ENCODE measurements at regions not wholly inside any gene's neighbourhood (a gene's known extent, or its start where the extent isn't known, plus 50 kb on each side); places are given as distances from the start of the nearest gene placed in this dataset.

DNA sequence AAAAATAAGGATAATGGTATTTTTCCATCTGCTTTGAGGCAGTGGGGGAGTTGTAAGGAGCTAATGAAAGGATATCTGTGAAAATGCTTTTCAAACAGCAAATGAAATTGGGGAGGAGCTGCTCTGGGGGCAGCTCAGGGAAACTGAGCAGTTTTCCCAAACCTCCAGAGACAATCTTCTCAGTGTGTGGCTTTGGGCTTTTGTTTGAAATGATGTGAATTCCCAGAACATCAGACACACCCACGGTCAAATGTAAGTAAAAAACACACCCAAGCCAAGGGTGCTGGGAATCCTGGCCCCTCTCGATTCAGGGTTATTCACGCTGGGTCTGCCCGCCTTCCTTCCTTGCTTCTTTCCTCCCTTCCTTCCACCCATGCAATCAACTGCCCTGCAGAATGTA lies 512.6 kb downstream of the BNC2 start:
- intact Hi-C loops (cut with micrococcal nuclease): no loop called here
- no peak for DNase-seq (ENCODE audit: unreplicated experiment)
- Mint-ChIP-seq H3K4me1 (ENCODE audit: insufficient read depth, unreplicated experiment) (no peaks in the 10 kb centered on the region), H3K36me3 (ENCODE audit: insufficient read depth, unreplicated experiment) (no peaks in the 10 kb centered on the region), H3K27ac (ENCODE audit: low read depth, unreplicated experiment) (no peak overlapping the region), H3K27me3 (ENCODE audit: insufficient read depth, unreplicated experiment) (no peaks in the 10 kb centered on the region), H3K9me3 (ENCODE audit: unreplicated experiment) (peaks cover 7% of the 10 kb centered on the region), H3K4me3 (ENCODE audit: unreplicated experiment) (no peak overlapping the region)
- POLR2A ChIA-PET: no interaction called here
- TF ChIP-seq, protein P1, sequence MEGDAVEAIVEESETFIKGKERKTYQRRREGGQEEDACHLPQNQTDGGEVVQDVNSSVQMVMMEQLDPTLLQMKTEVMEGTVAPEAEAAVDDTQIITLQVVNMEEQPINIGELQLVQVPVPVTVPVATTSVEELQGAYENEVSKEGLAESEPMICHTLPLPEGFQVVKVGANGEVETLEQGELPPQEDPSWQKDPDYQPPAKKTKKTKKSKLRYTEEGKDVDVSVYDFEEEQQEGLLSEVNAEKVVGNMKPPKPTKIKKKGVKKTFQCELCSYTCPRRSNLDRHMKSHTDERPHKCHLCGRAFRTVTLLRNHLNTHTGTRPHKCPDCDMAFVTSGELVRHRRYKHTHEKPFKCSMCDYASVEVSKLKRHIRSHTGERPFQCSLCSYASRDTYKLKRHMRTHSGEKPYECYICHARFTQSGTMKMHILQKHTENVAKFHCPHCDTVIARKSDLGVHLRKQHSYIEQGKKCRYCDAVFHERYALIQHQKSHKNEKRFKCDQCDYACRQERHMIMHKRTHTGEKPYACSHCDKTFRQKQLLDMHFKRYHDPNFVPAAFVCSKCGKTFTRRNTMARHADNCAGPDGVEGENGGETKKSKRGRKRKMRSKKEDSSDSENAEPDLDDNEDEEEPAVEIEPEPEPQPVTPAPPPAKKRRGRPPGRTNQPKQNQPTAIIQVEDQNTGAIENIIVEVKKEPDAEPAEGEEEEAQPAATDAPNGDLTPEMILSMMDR (IDR thresholded peaks at IDR 0.05; ENCODE audit: unreplicated experiment): no peak
- CTCF ChIA-PET: interaction anchor here (0.6 kb wide), 1 partner anchor 13 kb away, joined by 3 read pairs; no protein-coding TSS in a partner anchor
- BruUV-seq (replicated peaks): no TSS peak

DNA sequence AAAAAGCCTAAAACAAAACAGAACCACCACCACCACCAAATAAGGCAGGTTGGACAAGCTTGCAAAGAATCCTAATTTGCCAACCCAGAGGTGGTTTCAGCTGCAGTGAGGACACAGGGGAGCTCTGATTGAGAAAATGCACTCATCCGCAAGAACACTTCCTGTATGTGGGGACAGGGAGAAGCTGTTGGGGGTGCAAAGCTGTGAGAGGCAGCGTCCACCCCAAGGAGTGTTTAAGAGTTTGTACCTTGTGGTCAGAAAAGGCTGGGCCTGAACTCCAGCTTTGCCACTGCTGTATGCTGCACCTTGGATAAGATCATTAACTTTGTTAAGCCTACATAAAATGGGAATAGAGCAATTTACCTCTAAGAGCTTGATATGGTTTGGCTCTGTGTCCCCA lies 511.7 kb downstream of the BNC2 start:
- BruUV-seq (replicated peaks): no TSS peak
- Mint-ChIP-seq H3K27me3 (ENCODE audit: insufficient read depth, unreplicated experiment) (no peaks in the 10 kb centered on the region), H3K4me1 (ENCODE audit: insufficient read depth, unreplicated experiment) (no peaks in the 10 kb centered on the region), H3K4me3 (ENCODE audit: unreplicated experiment) (no peak overlapping the region), H3K27ac (ENCODE audit: low read depth, unreplicated experiment) (no peak overlapping the region), H3K9me3 (ENCODE audit: unreplicated experiment) (peaks cover 7% of the 10 kb centered on the region), H3K36me3 (ENCODE audit: insufficient read depth, unreplicated experiment) (no peaks in the 10 kb centered on the region)
- TF ChIP-seq, protein P1 (IDR thresholded peaks at IDR 0.05; ENCODE audit: unreplicated experiment): no peak
- ChIA-PET POLR2A (interaction anchor here (0.6 kb wide), 1 partner anchor 71 kb away, joined by 3 read pairs; no protein-coding TSS in a partner anchor), CTCF (interaction anchor here (0.7 kb wide), 1 partner anchor 1104 kb away, joined by 3 read pairs; no protein-coding TSS in a partner anchor)
- no peak for DNase-seq (ENCODE audit: unreplicated experiment)
- intact Hi-C loops (cut with micrococcal nuclease): no loop called here
